Ovary (tissue), 7 donors: ENCODE measurements at regions not wholly inside any gene's neighbourhood (a gene's known extent, or its start where the extent isn't known, plus 50 kb on each side); places are given as distances from the start of the nearest gene placed in this dataset.

Source experiments
- DNase-seq, 5 donors: peaks; one replicate each; pipeline ENCODE4 v3.0.0-alpha.2; 2019 to 2020
- H3K27ac ChIP-seq, 2 donors: fragments of 200-600 bp; one replicate each; pipeline versions ENCODE4 v1.5.1 to v1.8.0; 2019 to 2022
- H3K27me3 ChIP-seq: fragments of 200-600 bp; one replicate; pipeline ENCODE4 v1.8.0; 2022
- H3K36me3 ChIP-seq: fragments of 200-600 bp; sonication (generic); one replicate; pipeline ENCODE4 v1.5.1; 2019
- H3K4me1 ChIP-seq: one replicate; pipeline ENCODE4 v1.8.1; 2013; ENCODE audit warnings: mild to moderate bottlenecking, moderate library complexity; ENCODE audit not compliant: insufficient read depth
- H3K4me3 ChIP-seq: fragments of 200-600 bp; sonication (generic); one replicate; pipeline ENCODE4 v1.5.1; 2017
- H3K9me3 ChIP-seq, 2 donors: fragments of 200-600 bp in 1 of 2; sonication (generic) in 1 of 2; one replicate each; pipeline versions ENCODE4 v1.5.1 to v1.8.1; 2013 to 2019; ENCODE audit warnings: mild to moderate bottlenecking in 1 of 2, moderate library complexity in 1 of 2
- EP300 ChIP-seq: sonication (generic); formaldehyde crosslinking; IDR thresholded peaks from one replicate; pipeline ENCODE4 v1.6.1; 2017; ENCODE audit warnings: antibody characterized with exemption
- POLR2A ChIP-seq: fragments of 450-650 bp; IDR thresholded peaks from one replicate; pipeline ENCODE4 v1.6.1; 2017; ENCODE audit warnings: antibody characterized with exemption, mild to moderate bottlenecking, moderate library complexity
- WGBS, 3 donors: extraction: QIAGEN DNeasy Blood & Tissue Kit in 1 of 3; methylation state at CpG; one replicate each; pipeline versions ENCODE4 v1.1.5 to v1.1.7; 2013 to 2017; 5-methylcytosine and 5-hydroxymethylcytosine counted together
- intact Hi-C, 4 donors: fragments of 100-400 bp; cut with DNase I; formaldehyde crosslinking; loops; one replicate each; pipeline versions ENCODE4 v1.11.0 to v1.15.1; 2022 to 2023
- TF ChIP-seq, protein P1 (sequence below), 3 donors: fragments of 450-650 bp in 2 of 3; fragments of 200-600 bp in 1 of 3; IDR thresholded peaks; one replicate each; pipeline versions ENCODE4 v1.5.1 to v1.8.0; 2016 to 2022; ENCODE audit warnings: antibody characterized with exemption in 3 of 3, mild to moderate bottlenecking in 1 of 3
- donor health status: DM: no; HTN: no; CAD: no; lungs with moderate emphysema.
- donor health status: DM: no; HTN: no; CAD: no.
- donor health status: Bipolar disorder and iron deficiency.
- donor health status: DM: no; HTN: no; CAD: no.
- donor health status: DM: yes; HTN: yes; CAD: no.

DNA sequence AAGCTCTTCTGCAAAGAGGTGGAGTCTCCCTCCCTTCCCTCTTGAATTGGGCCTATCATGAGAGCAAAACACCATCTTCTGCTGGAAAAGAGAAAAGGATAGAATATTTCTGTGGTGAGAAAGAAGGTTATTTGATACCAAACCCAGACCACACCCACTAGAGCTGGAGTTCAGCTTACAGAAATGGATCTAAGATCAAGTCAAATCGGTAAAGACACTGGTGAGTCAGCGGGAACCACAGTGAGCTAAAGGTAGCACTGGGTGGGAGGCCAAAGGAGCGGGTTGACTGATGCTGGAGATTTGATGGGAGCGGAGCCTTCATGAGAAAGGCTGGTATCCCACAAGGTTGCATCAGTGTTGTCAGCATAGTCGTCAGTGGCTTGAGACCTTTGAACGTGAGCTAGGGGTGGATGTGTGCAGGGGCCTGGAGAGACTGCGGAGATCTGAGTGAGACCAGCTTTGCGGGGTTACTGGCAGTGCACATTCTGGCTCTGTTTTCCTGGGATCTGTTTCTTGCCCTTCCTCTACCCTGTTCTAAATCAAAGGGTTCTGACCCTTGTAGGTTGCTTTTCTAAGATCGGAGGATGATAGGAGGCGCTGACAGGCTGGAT, 106.4 kb upstream of the SCOC start:
- no peaks in the 10 kb centered on the region for H3K4me1 ChIP-seq
- H3K27me3 ChIP-seq: no peaks in the 10 kb centered on the region
- TF ChIP-seq, protein P1, sequence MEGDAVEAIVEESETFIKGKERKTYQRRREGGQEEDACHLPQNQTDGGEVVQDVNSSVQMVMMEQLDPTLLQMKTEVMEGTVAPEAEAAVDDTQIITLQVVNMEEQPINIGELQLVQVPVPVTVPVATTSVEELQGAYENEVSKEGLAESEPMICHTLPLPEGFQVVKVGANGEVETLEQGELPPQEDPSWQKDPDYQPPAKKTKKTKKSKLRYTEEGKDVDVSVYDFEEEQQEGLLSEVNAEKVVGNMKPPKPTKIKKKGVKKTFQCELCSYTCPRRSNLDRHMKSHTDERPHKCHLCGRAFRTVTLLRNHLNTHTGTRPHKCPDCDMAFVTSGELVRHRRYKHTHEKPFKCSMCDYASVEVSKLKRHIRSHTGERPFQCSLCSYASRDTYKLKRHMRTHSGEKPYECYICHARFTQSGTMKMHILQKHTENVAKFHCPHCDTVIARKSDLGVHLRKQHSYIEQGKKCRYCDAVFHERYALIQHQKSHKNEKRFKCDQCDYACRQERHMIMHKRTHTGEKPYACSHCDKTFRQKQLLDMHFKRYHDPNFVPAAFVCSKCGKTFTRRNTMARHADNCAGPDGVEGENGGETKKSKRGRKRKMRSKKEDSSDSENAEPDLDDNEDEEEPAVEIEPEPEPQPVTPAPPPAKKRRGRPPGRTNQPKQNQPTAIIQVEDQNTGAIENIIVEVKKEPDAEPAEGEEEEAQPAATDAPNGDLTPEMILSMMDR (IDR thresholded peaks at IDR 0.05): no peak
- TF ChIP-seq EP300 (no peak), POLR2A (no peak)
- WGBS, 3 donors: 91 to 96% (median 92%) methylated on average over 10 of the region's 10 CpGs
- no peak overlapping the region for H3K4me3 ChIP-seq
- H3K27ac ChIP-seq: no peak overlapping the region
- DNase-seq: no peak
- H3K36me3 ChIP-seq: no peaks in the 10 kb centered on the region
- intact Hi-C loops: no loop called here
- no peaks in the 10 kb centered on the region for H3K9me3 ChIP-seq

DNA sequence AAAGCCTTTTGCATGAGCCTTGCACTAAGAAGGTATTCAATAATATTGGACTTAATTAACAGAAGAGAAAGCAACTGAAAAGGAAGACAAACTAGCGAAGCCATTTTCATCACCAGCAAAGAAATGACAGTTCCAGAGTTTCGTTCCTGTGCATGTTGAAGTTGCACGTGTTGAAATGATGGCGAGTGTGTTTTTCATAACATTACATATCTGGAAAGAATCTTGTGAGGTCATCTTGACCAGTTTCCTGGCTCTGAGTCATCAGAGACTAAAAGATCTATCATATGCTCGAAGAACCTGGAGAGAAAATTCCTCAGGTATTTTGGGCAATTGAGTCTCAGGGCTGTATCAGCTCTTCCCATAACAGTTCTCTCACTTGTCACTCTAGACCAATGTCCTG, 106.2 kb upstream of the MAML3 start:
- H3K27ac ChIP-seq: no peak overlapping the region
- no peaks in the 10 kb centered on the region for H3K4me1 ChIP-seq
- H3K9me3 ChIP-seq: no peaks in the 10 kb centered on the region
- no peak overlapping the region for H3K4me3 ChIP-seq
- TF ChIP-seq EP300: no peak
- TF ChIP-seq POLR2A: no peak
- TF ChIP-seq, protein P1 (IDR thresholded peaks at IDR 0.05): no peak
- 67 to 80% (median 67%) methylated on average over 5 of the region's 5 CpGs for WGBS, 3 donors
- no peaks in the 10 kb centered on the region for H3K36me3 ChIP-seq
- no peaks in the 10 kb centered on the region for H3K27me3 ChIP-seq
- intact Hi-C loops: no loop called here
- no peak for DNase-seq

DNA sequence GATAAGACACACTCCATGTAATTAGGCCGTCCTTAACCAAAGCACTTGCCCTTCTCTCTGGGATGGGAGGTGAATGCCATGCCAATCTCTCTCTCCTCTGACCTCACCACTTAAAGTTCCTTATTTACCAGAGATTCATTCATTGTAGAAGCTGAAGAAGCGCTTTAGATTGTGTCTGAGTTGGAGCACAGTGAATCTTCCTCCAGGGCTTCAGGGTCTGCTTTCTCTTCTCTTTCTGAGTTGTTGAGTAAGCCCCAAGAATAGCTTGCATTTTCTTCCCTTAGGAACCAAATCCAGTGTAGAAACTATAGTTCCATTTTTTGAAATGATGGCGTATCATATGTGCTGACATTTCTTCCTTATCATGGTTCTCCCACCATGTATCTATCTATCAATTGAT, 104.5 kb upstream of the MAML3 start:
- TF ChIP-seq EP300 (no peak), POLR2A (no peak)
- TF ChIP-seq, protein P1 (IDR thresholded peaks at IDR 0.05): no peak
- WGBS, 3 donors: 95 to 98% (median 97%) methylated on average over 3 of the region's 3 CpGs
- H3K36me3 ChIP-seq: no peaks in the 10 kb centered on the region
- H3K4me3 ChIP-seq: no peak overlapping the region
- no peaks in the 10 kb centered on the region for H3K27me3 ChIP-seq
- intact Hi-C loops: loop anchor here (5.0 to 10.0 kb wide), 6 partner anchors 74 to 604 kb away; partner anchors contain the start of gene MGST2 (in 1 of the 4)
- no peaks in the 10 kb centered on the region for H3K4me1 ChIP-seq
- H3K27ac ChIP-seq: no peak overlapping the region
- DNase-seq: no peak
- no peaks in the 10 kb centered on the region for H3K9me3 ChIP-seq

DNA sequence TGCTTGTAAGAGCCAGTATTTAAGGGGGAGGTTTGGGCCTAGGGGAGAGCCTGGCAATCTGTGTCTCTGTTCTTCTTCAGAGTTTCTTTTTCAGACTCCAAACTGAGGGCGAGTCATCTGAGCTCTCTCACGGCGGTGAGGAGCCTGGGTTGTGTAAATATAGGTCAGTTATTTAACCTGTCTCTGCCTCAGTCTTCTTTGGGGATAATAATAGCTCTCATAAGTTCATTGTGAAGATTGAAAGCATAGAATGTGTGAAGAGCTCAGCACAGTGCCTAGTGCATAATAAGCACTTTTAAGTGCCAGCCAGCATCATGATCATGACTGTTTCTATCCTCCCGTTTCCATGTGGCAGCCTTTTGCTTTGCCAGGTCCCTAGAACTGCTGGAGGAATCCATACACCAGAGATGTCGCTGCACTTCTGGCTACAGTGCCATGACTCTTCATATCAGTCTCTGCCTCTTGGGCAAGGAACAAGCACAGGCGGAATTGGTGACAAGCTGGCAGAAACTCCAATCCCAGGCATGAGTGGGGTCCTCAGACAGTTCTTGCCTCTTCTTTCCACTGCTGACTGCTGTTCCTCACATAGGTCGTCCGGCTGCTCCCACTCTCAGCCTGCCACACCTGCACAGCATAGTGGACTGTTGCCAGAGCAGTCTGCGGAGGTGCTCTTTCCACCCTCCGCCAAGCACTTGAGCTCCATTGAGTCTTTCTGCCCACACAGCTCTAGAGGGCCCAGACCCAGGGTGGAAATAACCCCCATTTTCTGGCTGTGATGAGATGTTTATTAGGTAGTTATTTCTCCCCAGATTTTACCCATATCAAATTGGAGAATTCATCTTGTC, 103.7 kb upstream of the MAML3 start:
- no peak overlapping the region for H3K4me3 ChIP-seq
- intact Hi-C loops: loop anchor here (5.0 to 10.0 kb wide), 6 partner anchors 75 to 603 kb away; partner anchors contain the start of gene MGST2 (in 1 of the 4)
- H3K36me3 ChIP-seq: no peaks in the 10 kb centered on the region
- no peak for DNase-seq
- H3K9me3 ChIP-seq: no peaks in the 10 kb centered on the region
- 75 to 80% (median 80%) methylated on average over 10 of the region's 10 CpGs for WGBS, 3 donors
- no peak overlapping the region for H3K27ac ChIP-seq
- TF ChIP-seq EP300: no peak
- no peak for TF ChIP-seq POLR2A
- TF ChIP-seq, protein P1 (IDR thresholded peaks at IDR 0.05): no peak
- H3K27me3 ChIP-seq: no peaks in the 10 kb centered on the region
- no peaks in the 10 kb centered on the region for H3K4me1 ChIP-seq
